ENCODE measurements at regions not wholly inside any gene's neighbourhood (a gene's known extent, or its start where the extent isn't known, plus 50 kb on each side); places are given as distances from the start of the nearest gene placed in this dataset.
A peak's percentile ranks its signal among the peaks of the same experiment; 100 is the strongest.
"Not testable (repeated sequence)": the region's sequence is repeated elsewhere in the genome, so short reads cannot be mapped to it uniquely, and the experiment has no call there.

- no peak for DNase-seq (ENCODE audit: low spot score)
These were observed 292.7 kb upstream of the G2E3 start for GRCh38 chr14:30266290-30266689.

- DNase-seq (ENCODE audit: low spot score): no peak
These were observed 291.8 kb upstream of the G2E3 start for GRCh38 chr14:30267141-30267540.

GRCh38 chr14:30270200-30271161, 288.5 kb upstream of the G2E3 start:
- peak; percentile 83 for DNase-seq (ENCODE audit: low spot score)

- no peak for DNase-seq (ENCODE audit: low spot score)
These were observed 287.1 kb upstream of the G2E3 start for GRCh38 chr14:30271811-30272323.

- no peak for DNase-seq (ENCODE audit: low spot score)
These were observed 285.8 kb upstream of the G2E3 start for GRCh38 chr14:30272848-30273832.

DNA sequence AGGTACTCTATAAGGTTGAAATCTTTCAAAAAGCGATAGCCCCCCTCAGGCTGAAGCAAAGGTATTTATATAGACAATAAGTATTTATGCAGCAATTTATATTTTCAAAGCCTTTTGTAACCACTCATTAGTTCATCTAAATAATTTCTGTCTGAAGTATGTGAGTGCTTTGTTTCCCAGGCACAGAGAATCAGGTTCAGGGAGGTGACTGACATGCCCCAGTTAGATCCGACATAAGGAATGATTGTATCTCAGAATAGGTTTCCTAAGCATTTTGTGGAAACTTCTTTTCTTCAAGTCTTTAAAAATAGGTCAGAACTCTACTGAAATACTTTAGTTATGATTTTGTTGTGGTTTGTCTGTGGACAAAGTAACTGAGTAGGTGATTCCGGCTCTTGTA, 283.4 kb upstream of the G2E3 start:
- no peak for DNase-seq (ENCODE audit: low spot score)

DNA sequence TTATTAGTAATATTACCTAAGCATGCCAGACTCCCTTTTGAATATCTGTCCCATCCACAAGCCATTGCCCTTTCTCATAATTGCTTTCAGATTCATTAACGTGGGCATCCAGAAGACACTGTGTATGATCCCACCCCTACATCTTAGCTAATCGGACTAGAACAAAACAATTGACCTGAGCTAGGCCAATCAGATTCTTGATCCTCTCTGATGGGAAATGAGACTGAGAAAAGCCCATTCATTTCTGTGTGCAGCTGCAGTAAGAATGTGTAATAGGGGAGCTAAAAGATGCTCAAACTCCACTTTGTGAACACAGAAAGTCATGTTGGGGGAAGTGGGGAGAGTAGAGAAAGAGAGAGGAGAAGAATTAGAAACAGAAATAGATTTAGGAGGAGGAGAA, 281.7 kb upstream of the G2E3 start:
- no peak for DNase-seq (ENCODE audit: low spot score)

DNA sequence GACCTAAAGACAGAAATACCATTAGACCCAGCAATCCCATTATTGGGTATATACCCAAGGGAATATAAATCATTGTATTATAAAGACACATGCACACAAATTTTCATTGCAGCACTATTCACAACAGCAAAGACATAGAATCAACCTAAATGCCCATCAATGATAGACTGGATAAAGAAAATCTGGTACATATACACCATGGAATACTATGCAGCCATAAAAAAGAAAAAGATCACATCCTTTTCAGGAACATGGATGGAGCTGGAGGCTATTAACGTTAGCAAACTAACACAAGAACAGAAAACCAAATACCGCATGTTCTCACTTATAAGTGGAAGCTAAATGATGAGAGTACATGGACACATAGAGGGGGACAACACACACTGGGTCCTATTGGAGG, 280.1 kb upstream of the G2E3 start:
- DNase-seq (ENCODE audit: low spot score): not testable (repeated sequence)

DNA sequence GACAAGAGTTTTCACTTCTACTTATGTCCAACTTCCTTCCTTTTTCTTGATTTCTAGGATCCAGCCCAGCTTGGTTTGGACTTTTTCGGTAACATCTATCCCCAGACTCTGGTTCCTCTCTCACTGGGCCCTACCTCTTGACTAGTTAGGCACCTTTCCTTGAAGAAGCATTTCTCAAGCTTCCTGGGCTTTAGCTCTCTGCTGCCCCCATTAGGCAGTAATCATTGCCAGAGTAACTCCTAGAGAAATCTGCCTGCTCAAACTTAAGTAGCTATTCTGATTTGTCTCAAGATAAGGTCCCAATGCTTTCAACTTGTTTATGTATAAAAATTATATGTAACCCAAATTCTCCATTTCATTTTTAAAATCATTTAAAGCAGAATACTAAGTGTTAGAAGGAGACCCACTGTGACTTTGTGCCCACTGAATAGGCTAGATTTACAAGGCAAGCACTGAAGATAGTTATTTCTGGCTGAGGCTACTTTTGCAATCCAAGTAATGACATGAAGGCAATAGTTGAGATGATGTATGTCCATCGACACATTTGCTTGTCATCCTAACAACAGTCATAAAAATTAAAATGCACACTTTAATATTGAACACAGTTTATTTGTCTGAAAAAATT, 275.0 kb upstream of the G2E3 start:
- DNase-seq (ENCODE audit: low spot score): peak; percentile 57

- DNase-seq (ENCODE audit: low spot score): no peak
These were observed 274.1 kb upstream of the G2E3 start for GRCh38 chr14:30284808-30285207.

DNA sequence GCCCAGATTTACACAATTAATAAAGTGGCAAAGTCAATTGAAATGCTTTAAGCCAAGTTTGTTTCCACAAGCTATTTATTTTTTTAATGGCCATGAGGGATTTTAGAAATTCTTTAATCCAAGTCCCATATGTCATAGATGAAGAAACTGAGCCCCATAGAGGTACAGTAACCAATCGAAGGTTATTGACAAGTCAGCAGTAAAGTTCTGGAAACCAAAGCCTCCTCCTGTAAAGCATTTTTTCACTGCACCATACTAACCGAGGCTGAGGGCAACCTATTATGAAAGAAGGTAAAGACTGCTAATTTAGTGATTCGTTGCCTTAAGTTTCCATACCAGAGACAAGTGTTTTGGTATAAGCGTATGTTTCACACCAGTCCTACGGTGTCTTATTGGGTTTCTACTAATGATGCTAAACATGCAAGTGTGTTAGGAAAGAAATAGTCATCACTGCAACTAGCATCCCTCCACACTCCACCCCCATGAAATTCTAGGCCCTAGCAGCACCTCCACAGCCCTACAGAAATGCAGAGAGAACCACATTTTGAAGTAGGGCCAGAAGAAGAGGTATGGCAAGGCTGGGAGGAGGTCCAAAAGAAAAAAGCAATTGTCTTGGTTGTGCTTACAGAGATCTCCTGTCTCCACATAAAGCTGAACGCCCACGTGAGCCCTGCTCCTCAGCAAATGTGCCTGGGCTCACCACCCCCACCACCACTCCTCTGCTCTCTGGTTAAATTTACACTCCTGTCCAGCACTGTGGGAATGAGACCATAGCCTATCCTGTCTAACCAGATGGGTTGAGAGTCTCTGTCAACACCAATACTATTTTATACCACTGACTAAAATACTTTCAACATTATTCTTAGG, 271.1 kb upstream of the G2E3 start:
- DNase-seq (ENCODE audit: low spot score): no peak

DNA sequence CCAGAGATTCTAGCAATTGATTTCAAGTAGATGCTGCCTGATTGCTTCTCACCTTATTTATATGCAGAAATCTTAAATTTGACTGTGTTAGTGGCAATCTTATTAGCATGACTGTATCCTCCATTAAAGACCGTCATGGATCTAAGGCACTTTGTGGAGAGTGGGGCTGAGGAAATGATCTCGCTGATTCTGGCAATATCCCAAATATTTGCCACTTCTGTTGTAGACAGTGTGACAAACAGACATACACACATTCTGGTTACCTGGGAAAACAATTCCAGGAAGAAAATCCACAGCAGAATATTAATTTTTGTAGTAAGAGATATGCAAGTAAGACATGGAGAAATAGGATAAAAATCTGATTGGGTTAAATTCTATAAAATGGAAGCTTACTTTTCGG, 269.0 kb upstream of the G2E3 start:
- DNase-seq (ENCODE audit: low spot score): no peak

DNA sequence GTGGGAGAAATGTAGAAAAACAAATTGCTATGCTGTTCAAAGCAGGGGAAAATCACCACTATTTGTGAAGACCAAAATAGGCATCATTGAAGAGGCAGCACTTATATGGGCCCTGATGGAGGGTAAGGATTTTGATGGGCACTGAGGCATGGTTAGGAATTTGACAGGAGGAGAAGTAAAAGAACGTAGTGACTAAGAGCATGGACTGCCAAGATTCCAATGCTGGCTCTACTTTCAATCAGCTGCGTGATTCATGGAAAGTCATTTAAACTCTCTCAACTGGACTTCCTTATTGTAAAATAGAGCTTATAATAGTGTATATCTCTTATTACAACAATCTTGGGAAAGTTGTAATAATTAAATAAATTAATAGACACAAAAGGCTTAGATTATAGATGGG, 267.7 kb upstream of the G2E3 start:
- no peak for DNase-seq (ENCODE audit: low spot score)

DNA sequence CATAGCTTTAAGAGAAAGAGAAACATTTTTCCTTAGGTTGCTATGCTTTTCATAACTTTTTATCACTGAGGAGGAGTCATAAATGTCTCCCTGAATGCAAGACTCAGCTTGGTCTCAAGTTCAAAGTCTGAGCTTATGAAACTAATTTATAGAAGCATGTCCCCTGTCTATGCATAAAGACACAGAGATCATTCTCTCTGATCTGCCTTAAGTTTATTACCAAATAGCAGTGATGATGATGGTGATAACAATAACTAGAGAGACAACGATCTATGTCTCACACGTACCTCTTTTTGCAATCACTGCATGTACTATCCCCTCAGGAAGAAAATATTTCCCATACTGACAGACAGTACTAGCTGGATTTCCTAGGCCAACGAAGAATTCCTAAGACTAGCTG, 266.4 kb upstream of the G2E3 start:
- DNase-seq (ENCODE audit: low spot score): no peak

GRCh38 chr14:30295980-30296379, 263.0 kb upstream of the G2E3 start:
- no peak for DNase-seq (ENCODE audit: low spot score)

DNA sequence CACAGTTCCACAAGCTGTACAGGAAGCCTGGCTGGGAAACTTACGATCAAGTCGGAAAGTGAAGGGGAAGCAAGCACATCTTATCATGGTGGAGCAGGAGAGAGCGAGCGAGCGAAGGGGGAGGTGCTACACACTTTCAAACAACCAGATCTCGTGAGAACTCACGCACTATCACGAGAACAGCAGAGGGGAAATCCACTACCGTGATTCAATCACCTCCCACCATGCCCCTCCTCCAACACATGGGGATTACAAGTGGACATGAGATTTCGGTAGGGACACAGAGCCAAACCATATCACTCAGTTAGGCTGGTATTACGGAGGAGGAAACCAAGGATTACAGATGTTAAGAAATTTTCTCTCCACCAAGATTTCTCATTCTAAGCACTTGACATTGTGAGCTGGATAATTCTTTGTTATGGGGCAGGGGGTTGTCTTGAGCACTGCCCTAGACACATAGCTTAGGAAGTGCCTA, 262.0 kb upstream of the G2E3 start:
- no peak for DNase-seq (ENCODE audit: low spot score)

DNA sequence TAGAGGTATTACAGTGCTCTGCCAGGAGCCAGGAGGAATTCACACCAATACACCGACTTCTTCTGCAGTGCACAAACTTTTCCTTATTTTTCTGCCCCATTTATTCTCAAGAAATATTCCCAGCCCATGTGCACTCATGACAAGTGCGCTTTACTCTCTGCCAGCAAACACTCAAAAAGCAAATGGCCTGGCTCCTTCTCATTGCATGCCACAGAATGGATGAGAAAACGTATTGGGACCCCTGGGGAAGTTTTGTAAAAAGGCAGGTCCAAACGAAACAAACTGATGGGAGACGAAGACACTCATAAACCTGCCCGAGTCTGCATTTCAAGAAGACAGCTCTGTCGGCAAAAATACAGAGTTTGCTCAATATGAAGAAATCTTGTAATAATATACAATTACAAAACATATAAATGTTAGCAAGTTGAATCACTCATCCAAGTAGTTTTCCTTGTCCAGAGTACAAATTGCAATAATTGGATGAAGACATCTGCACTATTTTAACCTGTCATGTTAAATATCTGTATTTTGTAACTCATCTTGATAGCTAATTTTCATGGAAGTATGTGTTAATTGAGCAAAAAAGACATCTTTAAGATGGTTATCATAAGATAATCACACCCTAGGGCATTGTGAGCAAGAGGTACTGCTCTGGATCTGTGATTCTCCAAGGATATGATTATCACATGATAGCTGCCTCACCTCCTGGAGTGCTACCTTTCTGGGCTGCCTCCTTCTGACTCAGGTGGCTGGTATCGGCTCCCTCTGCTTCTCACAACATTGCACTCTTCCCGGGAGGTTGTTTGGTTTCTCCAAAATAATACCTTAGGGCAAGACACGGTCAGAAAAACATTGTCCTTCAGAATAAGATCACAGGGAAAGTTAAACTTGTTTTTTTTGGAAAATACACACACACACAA, 260.8 kb upstream of the G2E3 start:
- DNase-seq (ENCODE audit: low spot score): no peak

DNA sequence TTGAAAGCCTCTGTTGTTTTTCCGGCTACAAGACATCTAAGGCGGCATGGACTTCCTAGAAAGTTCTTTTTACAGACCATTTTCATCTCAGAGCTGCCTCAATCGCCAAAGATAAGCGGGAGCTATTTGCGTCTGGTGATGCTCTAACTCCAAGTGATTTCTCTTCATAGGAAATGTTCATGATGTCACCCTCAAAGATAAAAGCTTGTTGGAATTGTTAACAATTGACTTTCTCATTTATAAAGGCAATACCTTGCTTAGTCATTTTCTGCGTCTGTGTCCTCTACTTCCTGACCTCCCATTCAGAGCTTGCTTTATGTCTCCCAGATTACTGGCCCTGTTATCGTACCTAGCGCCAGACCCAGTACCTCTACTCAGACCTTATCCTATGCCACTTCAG, 259.0 kb upstream of the G2E3 start:
- DNase-seq (ENCODE audit: low spot score): no peak

GRCh38 chr14:30303350-30303749, 255.6 kb upstream of the G2E3 start:
- DNase-seq (ENCODE audit: low spot score): no peak

GRCh38 chr14:30305346-30305745, 253.6 kb upstream of the G2E3 start:
- DNase-seq (ENCODE audit: low spot score): no peak
